ENCODE measurements at regions not wholly inside any gene's neighbourhood (a gene's known extent, or its start where the extent isn't known, plus 50 kb on each side); places are given as distances from the start of the nearest gene placed in this dataset.
A peak's percentile ranks its signal among the peaks of the same experiment; 100 is the strongest.
"Not testable (repeated sequence)": the region's sequence is repeated elsewhere in the genome, so short reads cannot be mapped to it uniquely, and the experiment has no call there.

- no peak for DNase-seq
These were observed 120.9 kb upstream of the SFSWAP start for GRCh38 chr12:131589966-131590365.

- DNase-seq: no peak
These were observed 119.8 kb upstream of the SFSWAP start for GRCh38 chr12:131591136-131591535.

DNA sequence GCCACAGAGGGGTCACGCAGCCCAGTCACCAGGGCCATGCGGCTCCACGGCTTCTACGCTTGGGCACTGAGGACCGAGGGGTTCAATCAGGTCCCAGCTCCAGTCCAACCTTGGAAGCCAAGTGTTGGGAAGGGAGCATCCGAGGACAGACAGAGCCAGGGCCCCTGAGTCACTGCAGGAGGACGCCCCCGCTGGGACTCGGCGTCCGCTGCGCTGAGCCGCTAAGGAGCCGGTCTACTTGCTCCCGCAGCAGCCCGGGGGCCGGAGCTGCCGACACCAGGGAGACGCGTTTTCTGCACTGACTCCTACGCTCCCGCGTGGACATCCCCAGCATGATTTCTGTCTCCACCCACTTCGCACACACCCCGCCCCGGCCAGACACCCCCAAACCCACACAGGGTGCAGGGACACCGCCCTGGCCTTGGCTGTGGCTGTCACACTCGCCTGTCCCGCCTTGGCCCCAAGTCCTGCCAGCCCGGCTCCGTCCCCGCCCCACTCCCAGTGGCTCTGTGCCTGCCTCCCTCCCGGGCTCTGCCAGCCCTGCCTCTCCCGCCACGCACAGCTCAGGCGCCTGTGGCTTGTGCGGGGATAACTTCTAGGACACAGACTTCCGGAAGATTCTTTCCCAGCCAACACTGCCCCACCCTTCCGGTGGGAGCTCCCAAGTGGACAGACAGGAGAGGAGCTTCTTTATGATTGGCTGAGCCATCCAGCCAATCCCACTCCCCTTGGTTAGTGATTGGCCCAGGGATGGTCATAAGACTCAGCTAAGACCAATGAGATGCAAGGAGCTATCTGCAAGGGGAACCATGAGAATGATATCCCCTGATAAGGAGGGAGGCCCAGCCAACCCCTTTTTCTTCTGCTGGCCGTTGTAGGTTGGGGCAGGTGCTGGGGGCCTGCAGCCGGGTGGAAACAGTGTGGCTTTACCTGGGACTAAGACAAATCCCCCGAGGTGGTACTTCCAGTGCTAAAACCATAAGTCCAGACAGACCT, 118.9 kb upstream of the SFSWAP start:
- no peak for DNase-seq

DNA sequence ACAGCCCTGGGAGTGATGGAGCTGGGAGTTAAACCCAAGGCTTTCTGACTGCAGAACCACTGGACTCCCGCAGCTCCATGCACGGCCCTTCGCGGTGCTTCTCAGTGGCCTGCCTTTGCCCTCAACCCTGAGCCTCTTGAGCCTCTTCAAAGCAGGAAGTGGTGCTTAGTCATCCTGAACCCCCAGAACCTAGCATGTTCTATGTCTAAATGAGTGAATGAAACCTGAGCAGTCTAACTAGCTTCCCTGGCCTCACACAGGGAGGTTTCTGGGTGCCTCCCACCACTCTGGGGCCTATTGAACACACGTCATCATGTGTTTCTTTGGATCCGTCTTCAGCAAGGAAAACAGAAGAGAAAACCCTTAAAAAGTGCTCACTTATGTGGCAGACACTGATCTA, 117.9 kb upstream of the SFSWAP start:
- no peak for DNase-seq

- DNase-seq: no peak
These were observed 117.5 kb upstream of the SFSWAP start for GRCh38 chr12:131593406-131593805.

GRCh38 chr12:131596115-131596514, 114.8 kb upstream of the SFSWAP start:
- DNase-seq: no peak

- no peak for DNase-seq
These were observed 113.6 kb upstream of the SFSWAP start for GRCh38 chr12:131597333-131597732.

DNA sequence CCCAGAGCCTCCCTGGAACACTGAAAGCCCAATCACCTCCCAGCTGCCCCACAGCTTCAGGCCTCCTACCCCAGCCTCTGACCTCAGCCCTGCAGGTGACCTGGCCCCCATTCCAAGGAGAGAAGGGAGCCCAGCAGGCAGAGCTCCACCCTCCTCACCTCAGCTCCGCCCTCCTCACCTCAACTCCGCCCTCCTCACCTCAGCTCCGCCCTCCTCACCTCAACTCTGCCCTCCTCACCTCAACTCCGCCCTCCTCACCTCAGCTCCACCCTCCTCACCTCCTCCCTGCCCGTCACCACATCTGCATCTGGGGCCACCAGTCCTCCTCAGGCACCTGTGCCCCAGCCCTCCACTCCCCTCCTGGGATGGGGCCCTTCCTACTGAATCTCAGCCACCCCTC, 112.2 kb upstream of the SFSWAP start:
- no peak for DNase-seq

GRCh38 chr12:131599190-131600159, 111.4 kb upstream of the SFSWAP start:
- DNase-seq: no peak

DNA sequence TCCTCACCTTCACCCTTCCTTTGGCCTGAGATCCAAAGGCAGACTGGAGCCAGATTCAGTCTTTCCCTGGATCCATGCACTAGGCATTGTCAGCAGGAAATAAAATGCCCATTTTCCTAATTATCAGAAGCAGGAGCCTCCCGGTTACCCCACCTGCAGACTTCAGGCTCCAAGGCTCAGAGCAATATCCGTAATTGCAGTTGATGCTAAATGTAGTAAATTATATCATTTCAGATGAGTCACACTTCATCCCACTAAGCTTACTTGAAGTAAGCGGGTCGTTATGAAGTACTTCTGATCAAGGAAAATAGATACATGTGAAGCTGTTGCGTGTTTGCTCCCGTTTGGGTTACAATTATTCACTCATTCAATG, 110.7 kb upstream of the SFSWAP start:
- DNase-seq: no peak

- not testable (repeated sequence) for DNase-seq
These were observed 109.4 kb upstream of the SFSWAP start for GRCh38 chr12:131601499-131601898.

- no peak for DNase-seq
These were observed 107.6 kb upstream of the SFSWAP start for GRCh38 chr12:131603106-131603938.

- no peak for DNase-seq
These were observed 106.7 kb upstream of the SFSWAP start for GRCh38 chr12:131603939-131604795.

DNA sequence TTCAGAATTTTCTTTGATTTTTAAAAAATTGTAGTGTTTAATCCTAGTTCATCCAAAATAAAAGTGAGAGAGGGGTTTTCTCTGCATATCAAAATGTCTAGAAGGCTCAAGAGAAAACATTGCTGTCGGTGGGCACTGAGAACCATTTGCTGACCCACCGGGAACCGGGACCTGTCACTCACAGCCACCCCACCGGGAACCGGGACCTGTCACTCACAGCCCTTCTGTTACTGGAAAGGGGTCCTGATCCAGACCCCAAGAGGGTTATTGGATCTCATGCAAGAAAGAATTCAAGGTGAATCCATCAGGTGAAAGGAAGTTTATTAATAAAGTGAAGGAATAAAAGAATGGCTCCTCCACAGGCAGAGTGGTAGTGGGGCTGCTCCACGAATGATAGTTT, 106.0 kb upstream of the SFSWAP start:
- DNase-seq: no peak

DNA sequence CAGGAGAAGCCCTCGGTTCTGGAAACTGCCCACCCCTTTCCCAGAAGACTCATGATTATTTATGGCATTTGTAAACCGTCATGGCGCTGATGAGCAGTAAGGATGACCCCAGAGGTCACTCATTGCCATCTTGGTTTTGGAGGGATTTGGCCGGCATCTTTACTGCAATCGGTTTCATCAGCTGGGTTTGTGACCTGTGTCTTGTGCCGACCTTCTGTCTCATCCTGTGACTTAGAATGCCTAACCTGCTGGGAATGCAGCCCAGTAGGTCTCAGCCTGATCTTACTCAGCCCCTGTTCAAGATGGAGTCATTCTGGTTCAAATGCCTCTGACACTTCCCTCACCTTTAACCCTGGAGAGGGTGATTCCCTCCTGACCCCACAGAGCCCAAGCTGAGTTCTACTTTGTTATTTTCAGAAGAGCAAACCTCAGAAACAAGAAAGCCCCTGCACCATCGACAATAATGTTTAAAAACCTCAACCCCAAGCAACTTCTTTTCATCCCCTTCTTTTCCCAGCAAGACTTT, 105.5 kb upstream of the SFSWAP start:
- no peak for DNase-seq

GRCh38 chr12:131606218-131606901, 104.5 kb upstream of the SFSWAP start:
- DNase-seq: no peak

- DNase-seq: no peak
These were observed 103.0 kb upstream of the SFSWAP start for GRCh38 chr12:131607658-131608447.

- peak; percentile 48 for DNase-seq
These were observed 101.9 kb upstream of the SFSWAP start for GRCh38 chr12:131608740-131609690.

DNA sequence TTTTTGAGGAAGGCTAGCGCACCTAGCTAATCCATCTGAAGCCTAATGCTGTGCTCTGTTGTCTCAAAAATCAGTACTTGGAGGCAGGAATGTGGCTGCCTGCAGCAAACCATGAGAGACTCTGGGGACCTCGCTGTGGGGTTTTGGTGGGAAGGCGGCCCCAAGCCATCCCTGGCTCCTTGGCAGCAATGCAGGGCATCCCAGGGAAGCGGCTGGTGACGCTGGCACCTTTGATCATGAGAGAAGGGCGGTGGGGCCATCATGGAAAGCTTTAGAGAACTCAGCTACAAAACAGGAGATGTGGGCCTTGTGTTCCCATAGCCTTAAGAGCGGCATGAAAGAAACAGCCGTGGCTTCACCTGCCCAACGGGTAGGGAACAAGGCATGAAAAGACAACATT, 101.1 kb upstream of the SFSWAP start:
- no peak for DNase-seq
